Muscle of back (tissue), 3 donors: ENCODE measurements at regions not wholly inside any gene's neighbourhood (a gene's known extent, or its start where the extent isn't known, plus 50 kb on each side); places are given as distances from the start of the nearest gene placed in this dataset.
A peak's percentile ranks its signal among the peaks of the same experiment; 100 is the strongest.

Experiments
- DNase-seq, 3 donors: peaks; one replicate each; pipeline versions ENCODE4 v3.0.0 to v3.0.0-alpha.2; 2013

DNA sequence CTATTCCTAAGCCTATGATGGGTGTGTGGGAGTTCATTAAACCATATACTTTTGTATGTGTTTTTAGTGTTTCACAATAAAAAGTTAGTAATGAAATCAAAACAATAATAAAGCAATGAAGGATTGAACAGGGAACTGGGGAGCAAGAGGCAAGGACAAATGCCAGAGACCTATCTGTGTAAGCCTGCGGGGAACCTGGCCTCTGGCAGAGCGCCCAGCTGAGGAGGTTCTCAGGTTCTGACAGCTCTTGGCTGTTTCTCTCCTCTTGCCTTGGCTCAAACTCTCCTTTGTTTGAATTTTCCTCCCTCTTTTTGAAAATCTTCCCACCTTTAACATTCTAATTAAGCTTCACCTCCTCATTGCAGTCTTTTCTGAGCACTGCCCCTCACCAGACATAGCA lies 200.0 kb upstream of the NCKAP5 start:
- peak in 2 of 3 donors; percentile 52 to 77 for DNase-seq

DNA sequence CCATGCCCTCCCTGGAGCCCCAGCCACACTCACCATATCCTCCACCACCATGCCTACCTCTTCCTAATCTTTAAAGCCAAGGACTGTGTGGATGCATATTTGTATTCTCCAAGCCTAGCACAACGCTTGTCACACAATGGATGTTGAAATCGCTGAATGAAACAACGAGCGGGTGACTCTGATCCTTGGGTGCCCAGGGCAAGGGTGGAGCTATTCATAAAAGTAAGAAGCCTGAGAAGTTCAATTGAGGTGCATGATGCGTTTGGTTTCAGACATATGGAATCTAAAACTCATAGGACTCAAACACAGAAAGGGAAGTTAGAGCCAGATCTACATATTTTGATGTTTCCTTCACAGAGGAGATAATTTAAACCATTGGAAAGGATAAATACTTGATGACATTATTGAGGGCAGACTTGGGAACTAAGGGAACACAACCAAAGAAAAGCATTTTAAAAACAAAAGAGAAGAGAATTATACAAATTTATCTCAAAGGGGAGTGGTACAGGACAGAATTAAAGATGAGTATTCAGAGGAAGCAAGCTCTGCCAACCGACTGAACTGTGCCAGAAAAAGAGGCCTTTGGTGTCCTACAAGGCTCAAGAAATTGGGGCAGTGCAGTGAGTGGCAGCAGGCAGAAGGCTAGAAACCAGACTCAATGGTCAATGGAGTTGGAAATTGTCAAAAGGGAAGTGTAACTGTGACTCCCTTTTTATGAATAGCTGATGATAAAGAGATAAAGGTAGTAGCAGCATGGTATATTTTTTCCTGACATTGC lies 200.6 kb upstream of the NCKAP5 start:
- peak in 1 of 3 donors; percentile 68 for DNase-seq

DNA sequence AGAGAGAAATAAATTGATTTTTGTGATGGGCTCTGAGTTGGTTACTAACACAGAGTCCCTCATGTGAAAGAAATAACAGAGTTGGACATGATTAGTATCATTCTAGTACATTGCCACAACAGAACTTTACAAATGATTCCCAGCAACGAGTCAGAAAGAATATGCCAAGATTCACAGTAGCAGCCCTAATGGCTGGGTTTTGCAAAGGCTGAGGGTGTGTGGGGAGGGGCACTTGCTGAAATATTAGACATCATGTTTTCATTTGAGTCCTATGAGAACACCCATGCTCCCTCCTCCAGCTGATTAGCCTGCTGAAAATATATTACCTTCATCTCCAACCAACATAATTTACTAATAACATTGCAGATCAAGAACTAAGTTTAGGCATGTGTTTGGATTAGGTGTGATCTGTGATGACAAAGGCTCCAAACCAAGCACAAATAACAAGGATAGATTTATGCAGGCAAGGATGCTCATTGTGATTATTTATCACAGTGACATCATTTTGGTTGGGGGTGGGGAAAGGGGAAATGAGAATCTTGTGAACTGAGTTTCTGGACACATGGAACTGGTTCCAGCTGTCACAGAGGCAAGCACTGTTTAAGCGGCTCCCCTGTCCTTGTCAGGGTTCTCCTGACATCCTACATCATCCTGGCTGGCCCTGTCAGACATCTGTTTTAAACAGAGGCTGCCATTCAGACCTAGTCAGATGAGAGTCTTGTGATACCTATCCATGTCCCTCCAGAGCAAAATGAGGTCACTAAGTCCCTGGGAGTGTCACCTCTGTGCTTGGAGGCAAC lies 205.8 kb upstream of the NCKAP5 start:
- peak in 2 of 3 donors; percentile 40 to 80 for DNase-seq

DNA sequence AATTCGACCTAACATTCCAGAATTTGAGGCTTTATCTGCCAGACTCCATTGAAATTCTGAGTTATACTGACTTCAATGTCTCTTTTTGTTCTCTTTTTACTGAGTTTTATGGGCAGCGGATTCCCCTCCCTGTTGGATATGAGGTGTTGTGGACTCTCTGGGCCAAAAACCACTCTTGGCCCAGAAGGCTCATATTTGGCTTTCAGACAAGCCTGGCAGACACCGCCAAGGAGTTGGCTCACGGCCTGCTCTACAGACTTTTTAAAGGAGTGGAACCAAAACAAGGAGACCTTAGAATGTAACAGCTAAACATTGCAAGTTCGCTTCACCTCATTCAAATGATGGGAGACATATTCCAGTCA lies 206.4 kb upstream of the NCKAP5 start:
- peak in 2 of 3 donors; percentile 40 to 70 for DNase-seq

DNA sequence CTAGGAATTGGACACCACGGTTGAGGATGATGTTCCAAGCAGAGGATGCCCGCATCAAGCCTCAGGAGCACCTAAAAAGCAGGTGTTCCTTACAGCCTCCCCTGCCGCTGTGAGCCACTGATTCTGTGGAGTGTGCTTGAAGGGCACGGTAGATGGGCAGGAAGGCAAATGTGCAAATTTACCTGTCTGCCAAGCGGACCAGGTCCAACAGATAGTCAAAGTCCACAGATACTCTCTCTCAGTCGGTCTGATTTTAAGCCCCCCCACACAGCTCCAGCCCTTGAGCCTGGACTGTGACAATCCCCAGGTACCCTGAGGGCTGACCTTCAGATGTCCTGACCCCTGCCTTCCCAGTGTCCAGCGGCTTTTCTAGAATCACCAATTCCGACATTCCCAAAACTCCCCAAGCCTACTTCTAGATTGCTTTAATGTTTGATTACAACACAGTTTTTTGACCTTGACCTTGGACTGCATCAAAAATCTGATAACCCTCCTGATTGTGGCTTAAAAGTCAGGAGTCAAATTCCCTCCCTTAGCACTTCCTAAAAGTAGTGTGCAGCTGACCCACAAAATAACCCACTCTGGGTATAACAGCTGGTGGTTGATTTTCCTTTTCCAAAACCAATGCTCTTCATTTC lies 208.8 kb upstream of the NCKAP5 start:
- no peak for DNase-seq

DNA sequence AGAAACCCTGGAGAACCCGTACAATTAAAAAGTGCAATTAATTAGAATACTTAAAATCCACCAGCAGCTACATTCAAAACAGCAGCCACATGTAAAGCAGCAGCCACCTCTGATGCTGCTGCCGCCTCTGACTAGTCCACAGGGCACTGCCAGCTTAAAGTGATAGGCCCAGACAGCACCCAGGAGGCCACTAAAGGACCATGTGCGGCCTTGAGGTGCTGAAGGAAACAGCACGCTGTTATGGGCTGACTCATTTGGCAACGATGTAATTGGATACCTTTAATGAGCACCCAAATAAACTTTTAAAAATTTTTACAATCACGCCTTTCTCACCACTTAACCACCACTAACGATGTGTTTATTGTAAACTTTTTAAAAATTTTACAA lies 209.3 kb upstream of the NCKAP5 start:
- DNase-seq = no peak

DNA sequence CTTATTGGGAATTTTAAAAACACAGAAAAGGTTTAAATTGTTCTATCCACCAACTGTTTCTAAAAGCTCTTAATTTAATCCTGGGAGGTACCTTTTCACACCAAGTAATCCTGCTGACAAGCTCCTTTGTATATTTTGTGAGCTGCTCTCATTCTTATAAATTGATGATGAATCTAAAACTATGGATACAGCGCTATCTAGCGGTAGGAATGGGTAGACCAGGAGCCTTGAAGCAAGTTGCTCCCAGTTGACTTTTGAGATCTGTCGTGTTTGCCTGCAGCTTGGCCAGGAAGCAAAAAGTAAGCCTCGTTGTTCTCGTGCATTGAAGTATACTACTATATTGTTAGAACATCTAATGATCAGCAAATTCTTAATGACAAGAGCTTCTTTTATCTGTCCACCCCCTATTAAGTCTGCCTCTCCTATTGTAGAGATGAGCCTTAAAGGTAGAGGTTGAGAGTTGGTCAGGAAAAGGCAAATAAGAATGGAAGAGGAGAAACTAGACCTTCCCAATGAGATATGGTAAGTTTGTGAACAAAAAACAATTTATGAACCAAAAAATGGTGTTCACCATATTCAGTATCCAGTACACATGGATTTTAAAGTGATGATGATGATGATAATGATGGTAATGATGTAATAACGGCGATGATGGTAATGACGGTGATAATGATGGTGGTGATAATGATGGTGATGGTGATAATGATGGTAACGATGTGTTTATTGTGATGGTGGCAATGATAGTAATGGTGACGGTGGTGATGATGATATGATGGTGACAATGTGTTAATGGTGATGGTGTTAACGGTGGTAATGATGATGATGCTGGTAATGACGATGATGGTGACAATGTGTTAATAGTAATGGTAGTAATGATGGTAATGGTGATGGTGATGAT lies 212.1 kb upstream of the NCKAP5 start:
- peak; percentile 78 to 91 (median 80) for DNase-seq

DNA sequence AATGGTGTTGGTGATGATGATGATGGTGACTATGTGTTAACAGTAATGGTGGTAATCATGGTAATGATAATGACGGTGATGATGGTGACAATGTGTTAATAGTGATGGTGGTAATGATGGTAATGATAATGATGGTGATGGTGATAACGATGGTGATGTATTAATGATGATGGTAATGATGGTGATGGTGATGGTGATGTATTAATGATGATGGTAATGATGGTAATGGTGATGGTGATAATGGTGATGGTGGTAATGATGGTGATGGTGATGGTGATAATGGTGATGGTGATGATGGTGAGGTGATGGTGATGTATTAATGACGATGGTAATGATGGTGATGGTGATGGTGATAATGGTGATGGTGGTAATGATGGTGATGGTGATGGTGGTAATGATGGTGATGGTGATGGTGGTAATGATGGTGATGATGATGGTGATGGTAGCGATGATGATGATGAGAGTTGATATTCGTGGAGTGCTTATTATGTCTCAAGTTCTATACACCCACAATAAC lies 212.8 kb upstream of the NCKAP5 start:
- no peak for DNase-seq

DNA sequence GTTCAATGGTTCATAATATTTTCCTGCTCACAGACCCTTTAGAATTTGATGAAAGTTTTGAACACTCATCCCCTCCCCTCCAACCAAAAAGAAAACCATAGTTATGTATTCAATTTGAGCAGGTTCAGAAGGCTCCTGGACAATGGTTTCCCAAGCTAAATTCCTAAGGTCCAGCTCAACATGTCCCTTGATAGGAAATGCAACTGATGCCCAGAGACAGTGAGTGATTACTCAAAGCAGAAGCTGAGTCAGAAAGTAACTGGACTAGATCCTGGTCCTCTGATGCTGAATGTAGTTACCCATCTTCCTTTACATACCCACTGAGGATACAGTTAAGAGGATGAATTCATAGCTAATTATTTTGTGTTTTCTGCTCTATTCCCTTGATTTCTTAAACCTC lies 218.9 kb upstream of the NCKAP5 start:
- DNase-seq = no peak

DNA sequence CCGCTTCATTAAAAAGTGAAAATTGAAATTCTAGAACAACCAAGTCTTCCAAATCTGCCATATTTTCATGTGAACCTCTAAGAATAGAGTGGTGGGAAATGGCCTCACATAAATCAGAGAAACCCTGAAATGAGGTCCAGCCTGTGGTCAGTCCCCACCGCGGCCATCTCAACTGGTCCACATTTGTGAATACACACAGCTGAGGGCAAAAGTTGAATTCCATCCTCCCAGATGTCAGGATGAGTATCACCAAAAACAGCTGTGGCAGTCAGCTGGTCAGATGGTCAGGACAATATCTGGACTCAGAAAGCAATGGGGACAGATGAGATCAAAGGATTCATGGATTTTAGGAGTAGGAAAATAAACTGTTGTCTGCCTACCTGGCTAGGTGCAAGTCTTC lies 219.4 kb upstream of the NCKAP5 start:
- no peak for DNase-seq

DNA sequence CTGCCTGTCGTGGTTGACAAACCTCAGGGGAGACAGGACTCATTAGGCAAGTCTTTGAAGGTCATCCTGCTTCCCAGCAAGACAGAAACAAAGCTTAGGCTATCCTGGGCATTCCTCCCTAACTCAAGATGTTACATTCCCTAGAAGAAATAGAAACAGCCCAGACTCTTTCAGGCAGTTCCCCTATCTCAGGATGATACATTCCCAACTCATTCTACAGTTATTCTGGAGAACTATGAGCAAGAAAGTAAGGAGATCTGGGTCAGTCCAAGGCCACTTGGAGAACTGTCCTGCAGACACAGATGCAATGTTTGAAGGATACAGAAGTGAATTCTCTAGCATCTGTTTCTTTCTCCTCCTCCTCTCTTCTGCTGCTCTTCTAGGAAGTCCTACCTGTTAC lies 220.1 kb upstream of the NCKAP5 start:
- no peak for DNase-seq

DNA sequence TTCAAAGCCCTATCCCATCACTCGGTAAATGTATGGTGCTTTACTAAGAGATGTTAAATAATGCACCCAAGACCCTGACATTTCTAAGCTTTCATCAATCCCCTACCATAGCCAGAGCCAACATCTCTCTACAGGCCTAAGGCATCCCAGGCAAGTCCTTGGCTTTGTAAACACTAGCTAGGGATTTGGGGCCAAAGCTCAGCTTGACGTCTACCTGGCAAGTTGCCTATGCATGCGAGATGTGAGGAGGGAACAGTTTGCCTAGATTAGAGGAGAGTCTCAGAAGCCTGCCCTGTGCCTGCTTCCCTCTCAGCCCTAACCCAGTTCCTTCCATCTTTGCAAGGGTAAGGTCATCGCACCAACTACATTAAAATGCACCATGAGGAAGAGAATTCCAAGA lies 221.5 kb upstream of the NCKAP5 start:
- no peak for DNase-seq

DNA sequence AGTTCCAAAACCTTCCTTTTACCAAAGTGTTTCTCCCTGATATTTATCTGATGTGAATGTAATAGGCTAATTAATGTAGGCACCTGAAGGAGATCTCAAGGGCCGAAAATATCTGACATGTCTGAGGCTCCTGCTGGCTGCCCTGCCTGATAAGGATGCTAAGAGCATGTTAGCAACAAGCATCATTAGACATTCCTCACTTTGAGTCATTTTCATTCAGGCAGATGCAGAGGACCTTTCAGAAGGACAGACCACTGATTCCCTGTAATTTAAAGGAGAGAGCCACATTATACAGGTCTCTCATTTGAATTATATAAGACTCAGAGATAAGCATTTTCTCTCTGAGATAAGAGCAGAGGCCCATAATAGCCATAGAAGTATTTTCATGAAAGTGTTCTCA lies 222.4 kb upstream of the NCKAP5 start:
- no peak for DNase-seq

DNA sequence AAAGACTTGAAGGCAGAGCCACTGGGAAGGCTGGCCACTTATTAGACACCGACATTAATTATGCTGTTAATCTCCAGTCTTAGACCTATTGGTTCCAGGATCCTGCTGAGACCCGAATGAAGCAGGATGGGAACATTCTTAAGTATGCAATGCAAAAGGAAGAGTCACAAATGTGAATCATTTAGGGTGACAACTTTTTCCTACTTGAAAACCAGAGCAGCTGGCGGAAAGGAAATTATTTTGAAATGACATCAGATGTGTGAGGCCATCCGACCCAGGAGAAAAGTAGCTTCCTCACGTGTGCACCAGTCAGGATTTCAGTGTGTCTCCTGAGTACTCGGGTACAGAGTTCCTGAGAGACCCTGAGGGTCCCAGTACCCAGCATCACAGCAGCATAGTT lies 222.9 kb upstream of the NCKAP5 start:
- DNase-seq = peak in 1 of 3 donors; percentile 69

DNA sequence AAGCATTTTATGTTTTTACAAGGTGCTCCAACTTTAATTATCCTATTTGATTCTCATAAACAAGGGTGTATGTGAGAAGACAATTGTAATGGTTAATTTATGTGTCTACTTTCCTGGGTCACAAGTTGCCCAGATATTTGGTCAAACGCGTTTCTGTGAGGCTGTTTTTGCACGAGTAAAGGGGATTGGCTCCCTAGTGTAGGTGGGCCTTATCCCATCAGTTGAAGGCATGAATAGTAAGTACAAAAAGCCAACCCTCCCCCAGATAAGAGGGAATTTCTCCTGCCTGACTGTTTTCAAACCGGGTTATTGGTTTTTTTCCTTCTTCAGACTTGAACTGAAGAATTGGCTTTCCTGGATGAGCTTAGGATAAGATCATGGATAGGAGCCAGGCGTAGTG lies 224.0 kb upstream of the NCKAP5 start:
- DNase-seq = no peak

DNA sequence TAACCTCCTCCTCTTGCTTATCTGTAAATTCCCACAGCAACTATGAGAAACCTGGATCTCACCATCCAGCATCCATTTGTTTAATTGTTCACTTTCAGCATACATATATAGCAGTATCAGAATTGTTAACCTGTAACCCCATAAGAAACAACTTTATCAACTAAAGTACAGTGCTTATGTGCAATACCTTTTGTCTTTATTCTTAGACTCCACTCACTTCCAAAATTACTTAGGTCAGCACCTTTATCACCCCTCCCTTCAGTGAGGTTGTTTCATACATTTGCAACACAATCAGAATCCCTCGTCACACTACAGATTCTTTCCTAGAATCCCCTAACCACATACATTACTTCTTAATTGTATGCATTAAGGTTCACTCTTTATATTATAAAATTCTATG lies 225.9 kb upstream of the NCKAP5 start:
- DNase-seq = no peak

DNA sequence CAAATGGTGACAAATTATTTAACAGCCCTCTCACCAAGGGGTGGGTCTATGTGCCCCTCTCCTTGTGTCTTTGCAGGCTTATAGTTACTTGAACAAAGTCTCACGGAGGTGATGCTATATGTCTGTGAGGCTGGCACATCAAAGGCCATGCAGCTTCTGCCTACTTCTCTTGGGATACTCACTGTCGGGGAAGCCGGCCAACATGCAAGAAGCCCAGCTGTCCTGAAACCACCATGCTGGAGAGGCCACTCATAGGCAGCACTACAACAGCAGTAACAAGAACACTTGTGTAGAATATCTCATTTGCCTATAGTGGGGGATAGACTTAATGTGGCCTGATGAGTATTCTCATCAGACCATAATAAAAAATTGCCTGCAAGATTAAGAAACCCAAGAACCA lies 233.7 kb upstream of the NCKAP5 start:
- no peak for DNase-seq

DNA sequence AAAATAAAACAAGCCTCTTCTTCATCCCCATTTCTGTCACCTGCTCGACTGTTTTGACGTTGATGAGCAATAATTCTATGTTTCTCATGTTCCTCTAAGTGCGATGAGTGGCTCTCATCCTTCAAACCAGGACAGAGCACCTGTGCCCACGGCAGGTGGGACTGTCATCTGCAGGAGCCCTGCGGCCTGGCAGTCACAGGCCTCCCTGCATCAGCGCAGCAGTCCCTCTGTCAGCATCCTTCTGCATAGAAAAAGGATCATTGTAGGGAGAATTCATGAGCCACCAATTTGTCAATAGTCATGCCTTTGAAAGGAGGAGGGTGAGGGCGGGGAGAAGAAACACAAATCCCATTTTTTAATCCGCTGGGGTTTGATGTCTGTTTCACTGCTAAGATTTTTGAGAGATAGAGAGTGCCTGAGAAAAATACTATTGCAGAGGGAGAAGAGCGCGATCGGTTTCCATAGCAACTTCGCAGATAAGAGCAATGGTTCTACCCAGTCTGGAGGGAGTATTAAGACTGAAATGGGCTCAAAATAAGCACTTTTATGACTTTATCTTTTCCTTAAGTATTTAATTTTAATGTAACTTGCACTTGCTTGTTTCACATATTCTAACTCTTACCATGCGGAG lies 234.3 kb upstream of the NCKAP5 start:
- no peak for DNase-seq

DNA sequence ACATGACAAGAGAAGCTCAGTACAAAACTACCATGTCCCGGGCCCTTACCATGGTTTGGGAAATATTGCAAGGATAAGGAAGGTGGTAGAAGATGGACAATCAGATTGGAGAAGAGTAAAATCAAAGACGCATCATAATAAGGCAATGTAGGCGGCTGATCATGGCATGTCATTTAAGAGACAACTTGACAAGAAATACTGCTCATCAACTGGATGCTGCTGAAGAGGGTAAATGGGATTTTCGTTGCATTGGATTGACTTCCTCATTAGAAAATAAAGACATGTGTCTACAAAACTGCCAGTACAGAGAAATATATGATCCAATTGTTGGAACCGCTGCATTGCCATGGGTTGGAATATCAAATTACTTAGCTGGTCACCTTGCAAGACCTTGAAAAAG lies 238.3 kb upstream of the NCKAP5 start:
- no peak for DNase-seq

DNA sequence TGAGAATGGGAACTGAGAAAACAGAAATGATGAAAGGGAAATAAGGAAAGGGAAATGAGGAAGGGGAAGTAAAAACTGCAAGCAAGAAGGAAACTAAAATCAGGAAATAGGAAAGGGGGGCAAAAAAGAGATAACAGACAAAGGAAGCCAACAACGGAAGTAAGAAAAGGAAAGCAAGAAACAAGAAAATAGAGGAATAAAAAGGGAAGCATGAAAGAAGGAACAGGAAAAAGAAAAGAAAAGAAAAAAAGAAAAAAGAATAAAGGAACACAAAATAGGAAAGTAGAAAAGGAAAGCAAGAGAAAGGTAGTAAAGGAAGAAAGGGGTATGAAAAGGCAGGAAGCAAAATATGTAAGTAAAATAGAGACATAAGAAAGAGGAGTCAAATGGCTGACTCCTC lies 241.2 kb upstream of the NCKAP5 start:
- DNase-seq = no peak

DNA sequence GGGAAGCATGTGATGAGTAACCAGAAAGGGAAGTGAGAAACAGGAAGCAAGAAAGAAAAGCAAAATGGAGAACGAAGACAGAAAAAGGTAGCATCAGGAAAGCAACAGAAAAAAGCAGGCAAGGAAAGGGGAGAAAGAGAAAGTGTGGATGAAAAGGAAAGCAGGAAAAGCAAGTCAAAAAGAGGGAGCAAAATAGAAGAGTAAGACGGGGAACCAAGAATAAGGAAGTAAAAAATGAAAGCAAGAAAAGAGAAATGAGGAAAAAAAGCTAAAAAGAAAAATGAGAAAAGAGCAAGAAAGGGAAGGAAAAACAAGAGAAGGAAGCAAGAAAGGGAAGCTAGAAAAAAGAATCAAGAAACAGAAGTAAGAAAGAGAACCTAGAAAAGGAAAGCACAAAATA lies 242.3 kb upstream of the NCKAP5 start:
- no peak for DNase-seq
